Stimulated activated CD8-positive, alpha-beta memory T cell treated with anti-CD3 and anti-CD28 coated beads, Interleukin-7, amount 100 ng/mL, for 1 hour (primary cell): ENCODE measurements at regions not wholly inside any gene's neighbourhood (a gene's known extent, or its start where the extent isn't known, plus 50 kb on each side); places are given as distances from the start of the nearest gene placed in this dataset.
"Not testable (repeated sequence)": the region's sequence is repeated elsewhere in the genome, so short reads cannot be mapped to it uniquely, and the experiment has no call there.

ENCODE experiments used
- DNase-seq, 2 donors: peaks; one replicate each; pipeline ENCODE4 v3.0.0-alpha.2; 2020; ENCODE audit warnings: low read depth in 2 of 2

DNA sequence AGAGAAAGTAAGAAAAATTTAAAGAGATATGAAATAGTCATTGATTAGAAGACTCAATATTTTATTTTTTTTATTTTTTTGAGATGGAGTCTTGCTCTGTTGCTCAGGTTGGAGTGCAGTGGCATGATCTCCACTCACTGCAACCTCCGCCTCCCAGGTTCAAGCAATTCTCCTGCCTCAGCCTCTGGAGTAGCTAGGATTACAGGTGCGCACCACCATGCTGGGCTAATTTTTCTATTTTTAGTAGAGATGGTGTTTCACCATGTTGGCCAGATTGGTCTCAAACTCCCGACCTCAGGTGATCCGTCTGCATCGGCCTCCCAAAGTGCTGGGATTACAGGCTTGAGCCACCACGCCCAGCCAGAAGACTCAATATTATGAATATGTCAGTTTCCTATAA, 672.6 kb downstream of the UQCRFS1 start:
- not testable (repeated sequence) for DNase-seq

DNA sequence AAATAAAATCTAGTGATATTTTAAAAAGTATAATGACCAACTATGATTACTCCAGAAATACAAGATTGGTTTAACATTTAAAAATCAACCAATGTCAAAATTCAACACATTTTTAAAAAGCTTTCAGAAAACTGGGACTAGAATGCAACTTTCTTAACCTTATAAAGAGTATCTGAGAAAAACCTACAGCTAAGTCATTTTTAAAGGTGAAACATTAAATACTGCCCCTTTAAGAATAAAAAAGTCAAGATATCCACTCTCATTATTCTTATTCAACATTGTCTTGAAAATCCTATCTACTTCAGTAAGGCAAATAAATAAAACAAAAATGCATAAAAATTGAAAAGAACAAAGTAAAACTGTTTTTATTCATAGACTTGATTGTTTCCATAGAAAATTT, 673.2 kb downstream of the UQCRFS1 start:
- no peak for DNase-seq

DNA sequence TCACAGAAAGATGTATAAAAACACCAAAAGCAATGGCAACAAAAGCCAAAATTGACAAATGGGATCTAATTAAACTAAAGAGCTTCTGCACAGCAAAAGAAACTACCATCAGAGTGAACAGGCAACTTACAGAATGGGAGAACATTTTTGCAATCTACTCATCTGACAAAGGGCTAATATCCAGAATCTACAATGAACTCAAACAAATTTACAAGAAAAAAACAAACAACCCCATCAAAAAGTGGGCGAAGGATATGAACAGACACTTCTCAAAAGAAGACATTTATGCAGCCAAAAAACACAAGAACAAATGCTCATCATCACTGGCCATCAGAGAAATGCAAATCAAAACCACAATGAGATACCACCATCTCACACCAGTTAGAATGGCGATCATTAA, 674.4 kb downstream of the UQCRFS1 start:
- DNase-seq = not testable (repeated sequence)

DNA sequence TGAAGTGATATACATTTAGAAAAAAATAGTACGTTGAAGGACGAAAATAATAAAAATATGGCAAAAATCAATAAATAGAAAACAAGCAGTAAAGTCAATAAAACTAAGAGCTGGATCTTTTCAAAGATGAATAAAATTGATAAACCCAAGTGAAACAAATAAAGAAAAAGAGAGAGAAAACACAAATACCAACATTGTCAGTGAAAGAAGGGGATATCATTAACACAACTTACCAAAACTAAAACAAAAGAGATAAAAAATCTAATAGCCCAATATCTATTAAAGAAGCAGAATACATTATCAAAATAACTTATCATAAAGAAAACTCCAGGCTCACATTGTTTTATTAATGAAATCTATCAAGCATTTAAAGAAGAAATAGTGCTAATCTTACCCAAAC, 675.1 kb downstream of the UQCRFS1 start:
- no peak for DNase-seq

DNA sequence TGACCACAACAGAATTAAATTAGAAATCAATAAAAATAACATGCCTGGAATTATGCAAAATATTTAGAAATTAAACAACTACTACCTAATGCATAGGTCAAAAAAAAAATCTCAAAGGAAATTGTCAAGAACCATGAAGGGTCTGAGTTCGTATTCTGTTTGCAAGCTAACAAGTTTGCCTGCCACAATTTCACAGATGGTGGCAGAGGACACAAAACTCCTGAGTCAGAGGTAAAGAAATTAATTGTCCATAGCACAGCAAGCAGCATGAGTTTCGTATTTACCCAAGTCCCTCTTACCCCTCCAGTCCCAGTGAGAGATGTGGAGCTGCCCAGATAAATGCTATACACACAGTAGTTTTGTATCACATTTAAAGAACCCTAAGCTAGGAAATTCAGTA, 675.9 kb downstream of the UQCRFS1 start:
- no peak for DNase-seq

DNA sequence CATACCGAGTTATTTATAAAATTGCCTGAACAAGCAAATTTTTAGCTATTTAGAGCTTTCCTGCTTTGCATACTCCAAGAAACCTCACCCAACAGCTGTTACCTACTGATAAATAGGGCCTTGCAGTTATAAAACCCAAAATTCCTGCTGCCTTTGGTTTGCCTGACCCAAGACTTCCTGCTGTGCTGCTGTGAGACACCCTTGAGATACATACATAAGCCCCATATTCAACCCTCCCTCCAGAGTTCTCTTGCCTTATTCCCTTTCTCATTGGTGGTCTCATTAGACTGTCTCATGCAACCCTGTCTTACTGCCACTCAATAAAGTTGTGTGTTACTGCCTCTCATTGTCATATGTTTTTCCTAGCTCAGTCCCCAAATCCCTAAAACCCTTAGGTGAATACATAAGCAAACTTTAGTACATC, 677.6 kb downstream of the UQCRFS1 start:
- DNase-seq = no peak

DNA sequence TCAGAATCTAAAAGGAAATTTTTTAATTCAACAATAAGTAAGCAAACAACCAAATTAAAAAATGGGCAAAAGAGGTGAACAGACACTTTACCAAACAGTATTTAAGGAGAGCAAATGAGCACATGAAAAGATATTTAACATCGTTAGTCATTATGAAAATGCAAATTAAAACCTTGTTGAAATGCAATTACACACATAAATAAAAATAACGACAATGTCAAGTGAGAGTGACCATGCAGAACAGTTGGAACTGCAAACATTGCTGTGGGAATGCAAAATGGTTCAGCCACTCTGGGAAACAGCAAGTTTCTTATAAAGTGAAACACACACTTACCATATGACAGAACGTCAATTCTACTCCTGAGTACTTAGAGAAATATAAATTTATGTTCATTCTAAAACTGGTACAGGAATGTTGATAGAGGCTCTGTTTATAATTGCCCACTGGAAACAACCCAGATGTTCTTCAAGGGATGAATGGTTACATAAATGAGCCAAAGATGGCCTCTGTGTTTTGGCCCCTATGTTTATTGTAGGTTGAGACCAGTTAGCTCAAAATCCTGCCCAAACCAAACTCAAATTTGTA, 678.1 kb downstream of the UQCRFS1 start:
- no peak for DNase-seq

DNA sequence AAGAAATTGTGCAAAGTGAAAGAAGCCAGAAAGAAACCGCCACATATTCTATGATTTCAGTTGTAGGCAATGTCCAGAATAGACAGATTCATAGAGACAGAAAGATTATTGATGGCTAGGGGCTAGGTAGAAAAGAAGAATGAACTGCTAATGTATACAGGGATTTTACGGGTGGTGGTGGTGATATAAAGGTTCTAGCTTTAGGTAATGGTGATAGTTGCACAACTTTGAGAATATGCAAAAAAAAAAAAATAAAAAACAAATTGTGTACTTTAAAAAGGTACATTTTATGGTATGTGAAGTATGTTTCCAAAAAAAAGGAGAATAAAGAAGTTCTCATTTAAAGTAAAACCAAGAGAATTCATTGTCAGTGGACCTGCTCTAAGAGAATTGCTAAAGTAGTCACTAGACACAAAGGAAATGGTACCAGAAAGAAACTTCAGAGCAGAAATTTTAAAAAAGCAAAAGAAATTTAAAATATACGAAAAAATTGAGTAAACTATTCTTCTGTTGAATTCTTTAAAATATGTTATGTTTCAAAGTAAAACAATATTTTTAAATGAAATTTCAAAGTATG, 680.1 kb downstream of the UQCRFS1 start:
- DNase-seq = no peak

DNA sequence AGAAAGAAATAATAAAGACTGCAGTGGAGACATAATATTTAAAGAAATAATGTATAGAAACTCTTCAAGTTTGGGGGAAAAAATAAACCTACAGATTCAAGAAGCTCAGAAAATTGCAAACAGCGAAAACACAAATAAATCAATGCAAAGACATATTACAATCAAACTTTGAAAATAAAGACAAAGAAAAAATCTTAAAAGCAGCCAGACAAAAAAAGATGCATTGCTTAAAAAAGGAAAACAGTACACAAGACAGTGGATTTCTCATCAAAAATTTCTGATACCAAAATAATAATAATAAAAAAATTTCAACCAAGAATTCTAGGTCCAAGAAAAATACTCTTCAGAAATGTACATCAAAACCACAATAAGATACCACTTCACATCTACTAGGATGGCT, 681.0 kb downstream of the UQCRFS1 start:
- DNase-seq = no peak

DNA sequence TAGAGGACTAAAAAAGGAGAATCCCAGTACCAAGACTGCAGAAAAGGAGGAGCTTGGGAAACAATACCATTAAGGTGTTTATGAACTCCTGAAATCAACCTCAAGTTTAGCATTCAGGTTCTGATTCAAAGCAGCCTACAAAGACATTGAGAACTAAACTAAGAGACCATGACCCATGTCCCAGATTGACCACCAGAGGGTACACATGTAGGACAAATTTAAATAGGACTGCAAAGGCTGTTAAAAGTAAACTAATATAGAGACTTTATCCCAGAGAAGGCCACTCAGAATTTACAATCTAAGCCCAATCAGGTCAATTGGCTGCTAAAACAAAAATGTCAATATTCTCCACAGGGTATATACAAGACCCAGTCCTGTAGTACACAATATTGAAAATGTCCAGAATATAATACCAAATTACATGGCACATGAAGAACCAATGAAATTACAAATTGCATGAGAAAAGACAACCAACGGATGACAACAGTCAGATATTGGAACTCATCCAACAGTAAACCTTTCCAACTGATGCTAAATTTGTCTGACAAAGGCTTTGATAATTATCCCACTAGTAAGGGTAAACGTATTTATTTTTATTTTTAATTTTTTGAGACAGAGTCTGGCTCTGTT, 682.4 kb downstream of the UQCRFS1 start:
- no peak for DNase-seq

DNA sequence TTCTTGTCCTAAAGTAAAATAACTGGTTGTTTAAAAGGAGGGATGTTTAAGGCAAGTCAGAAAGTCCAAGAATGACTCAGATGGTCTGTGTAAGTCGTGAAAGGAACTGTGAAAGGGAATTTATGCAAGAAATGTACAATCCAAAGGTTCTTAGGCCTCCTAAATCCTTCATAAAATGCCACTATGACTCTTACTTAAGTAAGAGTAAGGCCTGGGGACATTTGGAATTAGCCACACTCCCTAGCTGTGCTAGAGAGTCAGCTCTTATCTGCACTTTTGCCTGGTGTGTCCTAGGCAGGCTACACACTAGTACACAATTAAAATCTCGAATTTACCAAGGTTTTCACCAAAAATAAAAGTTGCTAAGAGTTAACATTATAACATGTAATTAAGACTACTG, 686.9 kb downstream of the UQCRFS1 start:
- DNase-seq = no peak

DNA sequence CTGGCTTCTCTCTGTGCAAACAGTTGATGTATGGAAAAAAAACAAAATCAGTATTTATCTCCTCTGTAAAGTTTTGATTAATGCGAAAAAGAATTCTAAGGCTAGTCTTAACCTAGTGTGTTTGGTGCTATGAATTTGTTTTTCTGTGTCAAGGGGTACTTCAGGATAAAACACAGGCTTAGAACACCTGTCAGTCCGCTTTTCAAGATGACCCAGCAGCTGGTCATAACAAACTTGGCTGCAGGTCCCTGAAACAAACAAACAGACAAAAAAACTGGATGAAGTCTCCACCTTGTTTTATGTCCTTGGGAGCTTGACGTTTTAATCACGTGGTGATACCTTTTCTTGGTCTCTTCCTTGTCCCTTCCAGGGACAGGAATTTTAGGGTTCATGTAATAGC, 689.3 kb downstream of the UQCRFS1 start:
- DNase-seq = no peak

DNA sequence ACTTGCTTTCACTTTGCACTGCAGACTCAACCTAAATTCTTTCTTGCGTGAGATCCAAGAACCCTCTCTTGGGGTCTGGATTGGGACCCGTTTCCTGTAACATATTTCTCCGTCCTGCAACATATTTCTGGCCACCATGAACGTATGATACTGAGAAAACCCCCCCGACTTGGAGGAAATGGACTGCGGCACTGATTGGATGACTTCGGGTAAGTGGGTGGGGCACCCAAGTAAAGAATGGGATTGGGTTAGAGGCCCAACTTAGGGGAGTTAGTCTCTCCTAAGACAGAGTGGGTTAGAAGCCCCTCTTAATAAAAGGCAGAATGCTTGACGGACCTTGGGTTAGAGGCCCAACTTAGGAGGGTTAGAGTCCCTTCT, 690.4 kb downstream of the UQCRFS1 start:
- DNase-seq = no peak

DNA sequence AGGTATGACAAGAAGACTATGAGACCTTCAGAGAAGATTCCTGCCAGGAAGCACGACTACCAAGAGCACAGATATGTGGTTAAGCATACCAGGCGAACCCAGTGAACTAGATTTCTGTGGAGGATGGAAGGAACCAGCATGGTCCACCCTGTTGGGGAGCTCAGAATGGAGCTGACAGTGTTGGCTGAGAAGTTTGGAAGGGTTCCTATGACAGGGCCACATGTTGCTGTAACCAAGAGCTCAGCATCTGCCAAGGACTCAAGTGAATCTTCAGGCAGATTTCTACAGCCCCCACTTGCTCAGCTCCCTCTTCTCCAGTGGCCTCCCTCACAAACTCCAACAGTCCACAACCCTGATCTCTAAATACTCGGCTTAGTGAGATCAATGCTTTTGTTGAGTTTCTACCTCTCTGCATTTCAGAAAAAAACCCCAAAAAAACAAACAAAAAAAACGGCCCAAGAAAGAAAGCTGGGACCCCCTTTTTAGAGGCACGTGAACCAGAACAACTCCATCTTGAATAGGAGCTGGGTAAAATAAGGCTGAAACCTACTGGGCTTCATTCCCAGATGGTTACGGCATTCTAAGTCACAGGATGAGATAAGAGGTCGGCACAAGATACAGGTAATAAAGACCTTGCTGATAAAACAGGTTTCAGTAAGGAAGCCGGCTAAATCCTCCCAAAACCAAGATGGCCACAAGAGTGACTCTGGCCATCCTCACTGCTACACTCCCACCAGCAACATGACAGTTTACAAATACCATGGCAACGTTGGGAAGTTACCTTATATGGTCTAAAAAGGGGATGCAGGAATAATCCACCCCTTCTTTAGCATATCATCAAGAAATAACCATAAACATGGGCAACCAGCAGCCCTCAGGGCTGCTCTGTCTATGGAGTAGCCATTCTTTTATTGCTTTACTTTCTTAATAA, 691.1 kb downstream of the UQCRFS1 start:
- no peak for DNase-seq

DNA sequence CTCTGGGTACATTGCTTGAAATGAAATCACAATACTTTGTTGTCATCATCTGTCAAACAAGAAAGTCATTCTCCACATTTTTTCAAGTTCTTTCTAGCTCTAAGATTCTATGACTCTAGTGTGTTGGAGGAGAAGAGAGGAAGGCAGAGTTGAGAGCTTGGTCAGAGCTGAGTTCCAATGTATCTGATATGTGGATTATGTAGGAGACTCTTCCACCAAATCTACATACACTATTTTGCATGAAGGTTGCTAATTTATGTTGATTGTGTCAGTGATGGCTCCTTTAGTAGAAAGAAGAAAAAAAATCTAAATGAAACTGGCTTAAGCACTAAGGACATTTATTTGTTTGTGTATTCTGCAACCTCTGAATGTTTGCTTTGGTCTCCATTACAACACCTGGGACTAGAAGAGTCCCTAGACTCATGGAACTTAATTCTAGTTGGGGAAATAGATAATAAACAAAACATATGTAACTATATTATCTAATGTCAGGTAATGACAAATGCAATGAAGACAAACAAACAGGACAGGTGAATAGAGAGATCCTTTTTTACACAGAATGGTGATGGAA, 691.9 kb downstream of the UQCRFS1 start:
- DNase-seq = no peak

DNA sequence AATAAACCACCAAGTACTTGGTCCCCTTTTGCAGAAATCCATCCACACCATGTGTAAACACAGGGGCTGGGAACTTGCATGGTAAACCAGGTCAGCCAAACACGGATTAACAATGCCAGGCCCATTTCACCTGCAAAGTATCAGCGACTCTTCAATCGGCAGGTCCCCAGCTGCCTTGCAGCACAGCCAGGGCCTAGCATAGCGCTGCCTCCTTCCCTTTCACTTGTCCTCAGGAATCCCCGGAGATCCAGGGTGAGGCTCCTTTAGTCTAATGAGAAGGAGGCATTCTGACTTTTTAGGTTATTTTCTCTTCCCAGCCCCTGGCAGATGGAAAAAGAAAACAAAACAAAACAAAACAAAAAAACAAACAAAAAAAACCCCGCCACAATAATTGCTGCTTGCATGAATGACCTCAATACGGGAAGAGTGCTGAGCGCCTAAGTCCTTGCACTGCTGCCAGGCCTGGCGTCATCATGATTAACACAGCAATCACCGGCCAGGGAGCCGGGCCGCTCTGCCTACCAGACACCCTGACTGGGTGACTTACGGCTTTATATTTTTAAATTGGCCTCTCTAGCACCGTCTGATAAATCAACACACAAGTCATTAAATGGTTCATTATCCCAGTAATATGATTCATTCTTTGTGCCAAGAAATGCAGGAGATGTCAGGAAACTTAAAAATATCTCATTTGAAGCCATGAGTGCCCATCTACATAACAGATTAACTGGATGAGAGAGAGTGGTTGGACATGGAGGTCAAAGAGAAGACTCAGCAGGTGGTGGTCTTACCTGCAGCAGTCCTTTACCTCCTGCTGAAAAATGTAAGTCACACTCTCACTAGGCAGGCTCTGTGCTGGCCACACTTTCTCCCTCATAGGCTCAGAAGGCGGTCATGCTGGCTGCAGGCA, 692.7 kb downstream of the UQCRFS1 start:
- no peak for DNase-seq

DNA sequence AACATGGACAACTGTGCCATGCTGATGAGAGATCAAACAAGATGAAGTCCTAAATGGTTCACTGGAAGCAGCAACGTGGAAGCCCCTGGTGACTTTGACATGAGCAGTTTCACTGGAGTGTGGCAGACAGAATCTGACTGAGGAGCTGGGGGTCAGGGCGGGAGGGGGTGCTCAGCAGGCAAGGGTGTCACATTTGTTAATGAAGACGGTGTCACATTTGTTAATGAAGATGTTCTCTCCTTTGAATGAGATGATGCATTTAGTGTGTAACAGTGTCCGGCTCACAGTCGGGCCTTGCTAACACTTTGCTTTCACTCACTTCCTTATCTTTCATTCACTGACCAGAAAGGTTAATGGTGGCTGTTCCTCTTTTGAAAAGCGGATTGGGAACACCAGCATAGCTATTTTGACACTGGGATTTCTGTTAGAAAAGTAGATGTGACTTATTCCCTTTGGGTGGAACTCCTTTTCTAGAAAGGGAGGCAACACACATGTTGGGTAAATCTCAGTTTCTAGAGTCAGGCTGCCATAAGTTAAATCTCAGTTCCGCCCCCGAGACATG, 693.7 kb downstream of the UQCRFS1 start:
- DNase-seq = no peak

DNA sequence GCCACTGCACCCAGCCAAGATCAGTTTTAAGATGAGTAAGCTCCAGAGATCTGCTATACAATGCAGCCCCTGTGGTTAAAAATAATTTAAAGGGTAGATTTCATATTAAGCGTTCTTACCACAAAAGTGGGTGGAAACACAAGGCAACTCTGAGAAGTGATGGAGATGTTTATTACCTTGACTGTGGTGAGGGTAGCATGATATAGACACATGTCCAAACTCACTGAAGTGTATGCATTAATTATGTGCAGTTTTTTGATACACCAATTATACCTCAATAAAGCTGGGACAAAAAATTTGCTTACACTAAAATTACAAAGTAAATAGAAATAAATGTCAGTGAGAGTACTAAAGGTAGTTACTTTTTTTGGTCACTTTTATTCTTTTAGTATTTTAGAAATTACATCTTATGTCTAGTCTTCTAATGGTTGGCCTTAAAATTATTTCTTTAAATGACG, 696.5 kb downstream of the UQCRFS1 start:
- no peak for DNase-seq

DNA sequence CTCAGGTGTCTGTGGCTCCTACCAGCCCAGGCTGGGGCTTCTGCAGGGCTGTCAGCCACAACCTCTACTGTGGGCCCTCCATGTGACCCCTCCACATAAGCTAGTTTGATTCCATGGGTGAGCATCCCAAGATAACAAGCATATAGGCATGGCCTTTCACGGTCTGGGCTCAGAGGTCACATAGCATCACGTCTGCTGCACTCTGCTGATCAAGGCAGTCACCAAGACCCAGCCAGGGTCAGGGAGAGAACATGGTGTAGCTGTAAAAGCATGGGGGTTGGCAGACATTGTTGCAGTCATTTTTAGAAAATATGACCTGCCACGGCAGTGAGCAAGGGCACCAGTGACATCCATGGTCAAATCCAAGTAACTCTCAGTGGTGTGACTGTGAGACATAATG, 698.8 kb downstream of the UQCRFS1 start:
- DNase-seq = no peak

DNA sequence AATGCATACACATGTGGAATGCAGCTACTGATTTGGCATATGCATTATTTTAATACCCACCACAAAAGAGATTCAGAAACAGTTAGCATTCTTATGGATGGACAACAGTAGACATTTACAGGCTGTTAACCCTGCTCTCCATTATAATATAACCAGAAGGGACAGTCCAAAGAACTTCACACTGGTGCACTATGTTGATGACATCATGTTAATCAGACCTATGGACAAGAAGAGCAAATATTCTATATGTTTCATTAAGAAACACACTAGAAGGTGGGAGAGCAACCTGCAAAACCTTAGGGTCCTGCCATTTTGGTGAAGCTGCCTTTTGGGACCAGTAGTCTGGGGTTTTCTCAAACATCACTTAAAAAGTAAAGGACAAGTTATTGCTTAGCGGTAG, 701.3 kb downstream of the UQCRFS1 start:
- DNase-seq = no peak
